ENCODE measurements at regions not wholly inside any gene's neighbourhood (a gene's known extent, or its start where the extent isn't known, plus 50 kb on each side); places are given as distances from the start of the nearest gene placed in this dataset.

GRCh38 chr3:72287956-72288355, 503.0 kb upstream of the PROK2 start:
- no peaks in the 10 kb centered on the region for H3K27me3 ChIP-seq
- H3K4me1 ChIP-seq, result peaks cover 40% of the 10 kb centered on the region
- no peaks in the 10 kb centered on the region for H3K36me3 ChIP-seq
- no peak overlapping the region for H3K4me3 ChIP-seq (ENCODE audit: low read depth, low read length)
- DNase-seq, result no peak
- no peaks in the 10 kb centered on the region for H3K9me3 ChIP-seq
- TF ChIP-seq, protein P1, sequence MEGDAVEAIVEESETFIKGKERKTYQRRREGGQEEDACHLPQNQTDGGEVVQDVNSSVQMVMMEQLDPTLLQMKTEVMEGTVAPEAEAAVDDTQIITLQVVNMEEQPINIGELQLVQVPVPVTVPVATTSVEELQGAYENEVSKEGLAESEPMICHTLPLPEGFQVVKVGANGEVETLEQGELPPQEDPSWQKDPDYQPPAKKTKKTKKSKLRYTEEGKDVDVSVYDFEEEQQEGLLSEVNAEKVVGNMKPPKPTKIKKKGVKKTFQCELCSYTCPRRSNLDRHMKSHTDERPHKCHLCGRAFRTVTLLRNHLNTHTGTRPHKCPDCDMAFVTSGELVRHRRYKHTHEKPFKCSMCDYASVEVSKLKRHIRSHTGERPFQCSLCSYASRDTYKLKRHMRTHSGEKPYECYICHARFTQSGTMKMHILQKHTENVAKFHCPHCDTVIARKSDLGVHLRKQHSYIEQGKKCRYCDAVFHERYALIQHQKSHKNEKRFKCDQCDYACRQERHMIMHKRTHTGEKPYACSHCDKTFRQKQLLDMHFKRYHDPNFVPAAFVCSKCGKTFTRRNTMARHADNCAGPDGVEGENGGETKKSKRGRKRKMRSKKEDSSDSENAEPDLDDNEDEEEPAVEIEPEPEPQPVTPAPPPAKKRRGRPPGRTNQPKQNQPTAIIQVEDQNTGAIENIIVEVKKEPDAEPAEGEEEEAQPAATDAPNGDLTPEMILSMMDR (IDR thresholded peaks at IDR 0.05; ENCODE audit: low read depth, low read length), result no peak

DNA sequence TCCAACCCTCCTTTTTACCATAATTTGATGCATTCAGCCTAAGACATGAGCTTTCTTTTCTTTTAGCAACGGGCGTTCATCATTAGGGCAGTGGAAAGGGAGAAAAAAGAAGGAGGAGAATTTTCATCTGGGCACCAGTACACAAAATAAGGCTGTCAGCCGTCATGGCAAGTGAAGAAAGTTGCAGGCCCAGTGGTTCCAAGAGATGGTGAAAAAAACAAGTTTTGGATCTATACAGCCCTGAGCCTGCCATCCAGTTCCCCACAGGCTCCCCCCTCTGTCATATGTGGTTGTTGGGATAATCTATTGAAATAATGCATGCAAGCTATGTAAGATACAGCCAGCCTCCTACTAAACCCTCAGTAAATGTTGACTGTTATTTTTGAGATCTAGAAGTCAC, 500.6 kb upstream of the PROK2 start:
- Histone ChIP-seq H3K4me3 (ENCODE audit: low read depth, low read length) (no peak overlapping the region), H3K4me1 (peaks cover 23% of the 10 kb centered on the region), H3K27me3 (no peaks in the 10 kb centered on the region), H3K9me3 (no peaks in the 10 kb centered on the region), H3K36me3 (no peaks in the 10 kb centered on the region)
- TF ChIP-seq, protein P1 (IDR thresholded peaks at IDR 0.05; ENCODE audit: low read depth, low read length), result no peak
- DNase-seq, result no peak

- Histone ChIP-seq H3K4me1 (peaks cover 16% of the 10 kb centered on the region), H3K4me3 (ENCODE audit: low read depth, low read length) (no peak overlapping the region), H3K9me3 (no peaks in the 10 kb centered on the region), H3K36me3 (no peaks in the 10 kb centered on the region), H3K27me3 (no peaks in the 10 kb centered on the region)
- DNase-seq, result no peak
- TF ChIP-seq, protein P1 (IDR thresholded peaks at IDR 0.05; ENCODE audit: low read depth, low read length), result no peak
Measured at GRCh38 chr3:72284471-72284870, 499.5 kb upstream of the PROK2 start.

DNA sequence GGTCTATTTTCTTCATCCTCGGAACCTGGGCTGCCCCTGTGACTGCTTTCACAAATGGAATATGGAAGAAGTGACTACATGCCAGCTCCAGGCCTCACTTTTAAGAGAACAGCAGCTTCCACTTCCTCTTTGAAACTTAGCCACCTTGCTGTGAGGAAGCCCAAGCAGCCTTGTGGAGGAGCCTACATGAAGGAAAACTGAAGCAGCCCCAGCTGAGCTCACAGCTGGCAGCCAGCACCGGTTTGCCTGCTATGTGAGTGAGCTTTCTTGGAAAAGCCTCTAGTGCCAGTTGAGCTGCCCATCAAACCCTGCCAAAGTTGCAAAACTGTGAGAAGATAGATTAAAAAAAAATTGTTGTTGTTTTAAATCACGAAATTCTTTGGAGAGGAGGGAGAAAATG, 498.0 kb upstream of the PROK2 start:
- H3K9me3 ChIP-seq, result no peaks in the 10 kb centered on the region
- DNase-seq, result no peak
- H3K4me3 ChIP-seq (ENCODE audit: low read depth, low read length), result no peak overlapping the region
- H3K27me3 ChIP-seq, result no peaks in the 10 kb centered on the region
- TF ChIP-seq, protein P1 (IDR thresholded peaks at IDR 0.05; ENCODE audit: low read depth, low read length), result no peak
- no peaks in the 10 kb centered on the region for H3K36me3 ChIP-seq
- H3K4me1 ChIP-seq, result peaks cover 3% of the 10 kb centered on the region

DNA sequence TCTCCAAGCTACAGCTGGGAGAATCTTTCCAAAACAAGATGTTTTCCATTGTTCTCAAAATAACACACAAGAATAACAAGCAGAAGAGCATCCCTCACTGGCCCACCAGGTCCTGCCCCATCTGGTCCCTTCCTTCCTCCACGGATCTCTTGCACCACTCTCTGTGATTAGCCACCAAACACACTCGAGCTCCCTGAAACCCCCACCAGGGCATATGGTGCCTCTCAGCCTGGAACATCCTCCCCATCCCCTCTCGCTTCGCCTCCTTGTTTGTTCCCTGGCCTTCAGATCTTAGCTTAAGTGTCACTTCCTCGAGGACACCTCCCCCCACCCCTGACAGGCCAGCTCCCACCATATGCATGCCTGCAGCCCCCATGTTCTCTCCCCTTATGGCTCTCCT, 496.6 kb upstream of the PROK2 start:
- no peaks in the 10 kb centered on the region for H3K9me3 ChIP-seq
- no peak overlapping the region for H3K4me3 ChIP-seq (ENCODE audit: low read depth, low read length)
- H3K27me3 ChIP-seq, result no peaks in the 10 kb centered on the region
- DNase-seq, result no peak
- H3K36me3 ChIP-seq, result no peaks in the 10 kb centered on the region
- TF ChIP-seq, protein P1 (IDR thresholded peaks at IDR 0.05; ENCODE audit: low read depth, low read length), result no peak
- H3K4me1 ChIP-seq, result no peaks in the 10 kb centered on the region

DNA sequence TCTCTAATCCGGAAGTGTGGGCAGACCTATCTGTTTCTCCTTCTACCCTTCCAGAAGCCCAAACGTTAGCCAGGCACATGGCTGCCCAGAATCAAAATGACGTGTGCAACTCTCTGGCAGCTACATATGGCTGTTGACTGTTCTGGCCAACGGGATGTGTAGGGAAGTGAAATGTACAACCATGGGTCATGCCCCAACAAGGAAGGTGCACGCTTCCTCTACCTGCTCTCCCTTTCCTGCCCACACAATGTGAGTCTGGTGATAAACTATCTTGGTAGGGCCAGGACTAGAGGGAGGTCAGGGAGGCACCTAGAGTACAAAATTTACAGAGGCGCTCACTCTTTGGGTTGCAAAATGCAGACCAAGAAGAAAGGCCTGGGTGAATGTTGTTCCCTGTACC, 495.9 kb upstream of the PROK2 start:
- no peaks in the 10 kb centered on the region for H3K9me3 ChIP-seq
- no peaks in the 10 kb centered on the region for H3K4me1 ChIP-seq
- TF ChIP-seq, protein P1 (IDR thresholded peaks at IDR 0.05; ENCODE audit: low read depth, low read length), result no peak
- no peak overlapping the region for H3K4me3 ChIP-seq (ENCODE audit: low read depth, low read length)
- DNase-seq, result no peak
- H3K27me3 ChIP-seq, result no peaks in the 10 kb centered on the region
- no peaks in the 10 kb centered on the region for H3K36me3 ChIP-seq

All from BE2C (cell line).